ENCODE measurements at regions not wholly inside any gene's neighbourhood (a gene's known extent, or its start where the extent isn't known, plus 50 kb on each side); places are given as distances from the start of the nearest gene placed in this dataset.

DNA sequence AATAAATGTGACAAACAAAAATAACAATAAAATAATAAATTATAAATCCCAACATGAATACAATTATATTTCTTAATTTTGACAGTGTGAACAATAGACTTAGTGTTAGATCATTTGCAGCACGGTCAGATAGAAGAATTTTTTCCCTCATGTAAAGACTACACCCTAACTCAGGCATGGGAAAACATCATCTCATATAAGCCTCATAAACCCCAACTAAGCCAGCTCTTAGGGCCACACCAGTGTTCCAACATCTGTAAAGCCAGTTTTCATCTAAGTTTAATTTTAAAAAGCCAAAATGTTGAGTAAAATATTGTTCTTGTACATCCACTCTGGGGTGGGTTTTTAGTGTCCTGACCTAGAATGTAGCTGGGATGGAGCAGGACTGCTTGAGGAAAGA lies 167.4 kb downstream of the QRSL1 start (continued):
- TF ChIP-seq NRF1 (IDR thresholded peaks at IDR 0.05; ENCODE audit: low read depth, low read length) (no peak), FOXJ3 (CRISPR knock-in tag; IDR thresholded peaks at IDR 0.05) (no peak), RCOR1 (IDR thresholded peaks at IDR 0.05; ENCODE audit: low read length) (no peak), RFX5 (IDR thresholded peaks at IDR 0.05; ENCODE audit: low read length) (no peak), FOXM1 (IDR thresholded peaks at IDR 0.05; ENCODE audit: low read depth) (no peak)
- TF ChIP-seq, protein P1, sequence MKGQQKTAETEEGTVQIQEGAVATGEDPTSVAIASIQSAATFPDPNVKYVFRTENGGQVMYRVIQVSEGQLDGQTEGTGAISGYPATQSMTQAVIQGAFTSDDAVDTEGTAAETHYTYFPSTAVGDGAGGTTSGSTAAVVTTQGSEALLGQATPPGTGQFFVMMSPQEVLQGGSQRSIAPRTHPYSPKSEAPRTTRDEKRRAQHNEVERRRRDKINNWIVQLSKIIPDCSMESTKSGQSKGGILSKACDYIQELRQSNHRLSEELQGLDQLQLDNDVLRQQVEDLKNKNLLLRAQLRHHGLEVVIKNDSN (IDR thresholded peaks at IDR 0.05; ENCODE audit: borderline replicate concordance, low read depth), result no peak
- TF ChIP-seq, protein P2, sequence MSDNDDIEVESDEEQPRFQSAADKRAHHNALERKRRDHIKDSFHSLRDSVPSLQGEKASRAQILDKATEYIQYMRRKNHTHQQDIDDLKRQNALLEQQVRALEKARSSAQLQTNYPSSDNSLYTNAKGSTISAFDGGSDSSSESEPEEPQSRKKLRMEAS (IDR thresholded peaks at IDR 0.05; ENCODE audit: low read depth), result no peak

DNA sequence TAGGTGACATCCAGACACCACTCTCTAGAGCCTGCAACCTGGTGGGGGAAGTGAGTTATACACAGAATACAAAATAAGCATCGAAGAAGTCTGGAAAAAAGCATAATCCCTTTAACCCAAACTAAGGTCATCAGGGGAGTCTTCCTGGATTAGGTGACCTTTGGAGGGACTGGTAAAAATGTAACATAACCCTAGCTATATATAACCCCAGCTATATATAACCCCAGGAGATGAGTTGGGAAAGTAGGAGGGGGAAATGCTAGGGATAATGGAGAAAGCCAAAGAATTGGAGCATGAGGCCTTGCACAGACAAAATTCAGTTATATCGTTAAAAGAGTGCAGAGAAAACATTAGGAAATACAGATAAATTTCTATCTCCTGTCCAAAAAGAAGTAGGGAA lies 164.8 kb downstream of the QRSL1 start:
- no peak overlapping the region for H2AFZ ChIP-seq (ENCODE audit: low read depth)
- H3K27me3 ChIP-seq (ENCODE audit: insufficient read depth), result no peaks in the 10 kb centered on the region; the same call in 1 of the 2 replicates
- H3K79me2 ChIP-seq (ENCODE audit: insufficient read depth), result no peaks in the 10 kb centered on the region
- no peaks in the 10 kb centered on the region for H3K36me3 ChIP-seq (replicated peaks in 1 of 2; ENCODE audit: control insufficient read depth in 1 of 2, insufficient read depth in 2 of 2, low read length in 1 of 2)
- TF ChIP-seq EP300 (IDR thresholded peaks at IDR 0.05; ENCODE audit: borderline replicate concordance in 1 of 2, low read depth in 1 of 2, low read length in 1 of 2) (no peak), RAD21 (IDR thresholded peaks at IDR 0.05; ENCODE audit: low read length) (no peak), POLR2AphosphoS5 (IDR thresholded peaks at IDR 0.05; ENCODE audit: low read depth, low read length) (no peak), RFX5 (IDR thresholded peaks at IDR 0.05; ENCODE audit: low read length) (no peak), TCF12 (IDR thresholded peaks at IDR 0.05) (no peak), MEF2A (IDR thresholded peaks at IDR 0.05; ENCODE audit: borderline replicate concordance, low read depth) (no peak)
- TF ChIP-seq, protein P3, sequence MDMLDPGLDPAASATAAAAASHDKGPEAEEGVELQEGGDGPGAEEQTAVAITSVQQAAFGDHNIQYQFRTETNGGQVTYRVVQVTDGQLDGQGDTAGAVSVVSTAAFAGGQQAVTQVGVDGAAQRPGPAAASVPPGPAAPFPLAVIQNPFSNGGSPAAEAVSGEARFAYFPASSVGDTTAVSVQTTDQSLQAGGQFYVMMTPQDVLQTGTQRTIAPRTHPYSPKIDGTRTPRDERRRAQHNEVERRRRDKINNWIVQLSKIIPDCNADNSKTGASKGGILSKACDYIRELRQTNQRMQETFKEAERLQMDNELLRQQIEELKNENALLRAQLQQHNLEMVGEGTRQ (IDR thresholded peaks at IDR 0.05; ENCODE audit: borderline replicate concordance, low read depth, low read length), result no peak
- TF ChIP-seq, protein P4, sequence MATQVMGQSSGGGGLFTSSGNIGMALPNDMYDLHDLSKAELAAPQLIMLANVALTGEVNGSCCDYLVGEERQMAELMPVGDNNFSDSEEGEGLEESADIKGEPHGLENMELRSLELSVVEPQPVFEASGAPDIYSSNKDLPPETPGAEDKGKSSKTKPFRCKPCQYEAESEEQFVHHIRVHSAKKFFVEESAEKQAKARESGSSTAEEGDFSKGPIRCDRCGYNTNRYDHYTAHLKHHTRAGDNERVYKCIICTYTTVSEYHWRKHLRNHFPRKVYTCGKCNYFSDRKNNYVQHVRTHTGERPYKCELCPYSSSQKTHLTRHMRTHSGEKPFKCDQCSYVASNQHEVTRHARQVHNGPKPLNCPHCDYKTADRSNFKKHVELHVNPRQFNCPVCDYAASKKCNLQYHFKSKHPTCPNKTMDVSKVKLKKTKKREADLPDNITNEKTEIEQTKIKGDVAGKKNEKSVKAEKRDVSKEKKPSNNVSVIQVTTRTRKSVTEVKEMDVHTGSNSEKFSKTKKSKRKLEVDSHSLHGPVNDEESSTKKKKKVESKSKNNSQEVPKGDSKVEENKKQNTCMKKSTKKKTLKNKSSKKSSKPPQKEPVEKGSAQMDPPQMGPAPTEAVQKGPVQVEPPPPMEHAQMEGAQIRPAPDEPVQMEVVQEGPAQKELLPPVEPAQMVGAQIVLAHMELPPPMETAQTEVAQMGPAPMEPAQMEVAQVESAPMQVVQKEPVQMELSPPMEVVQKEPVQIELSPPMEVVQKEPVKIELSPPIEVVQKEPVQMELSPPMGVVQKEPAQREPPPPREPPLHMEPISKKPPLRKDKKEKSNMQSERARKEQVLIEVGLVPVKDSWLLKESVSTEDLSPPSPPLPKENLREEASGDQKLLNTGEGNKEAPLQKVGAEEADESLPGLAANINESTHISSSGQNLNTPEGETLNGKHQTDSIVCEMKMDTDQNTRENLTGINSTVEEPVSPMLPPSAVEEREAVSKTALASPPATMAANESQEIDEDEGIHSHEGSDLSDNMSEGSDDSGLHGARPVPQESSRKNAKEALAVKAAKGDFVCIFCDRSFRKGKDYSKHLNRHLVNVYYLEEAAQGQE (IDR thresholded peaks at IDR 0.05; ENCODE audit: low read depth, low read length), result no peak
- TF ChIP-seq, protein P5, sequence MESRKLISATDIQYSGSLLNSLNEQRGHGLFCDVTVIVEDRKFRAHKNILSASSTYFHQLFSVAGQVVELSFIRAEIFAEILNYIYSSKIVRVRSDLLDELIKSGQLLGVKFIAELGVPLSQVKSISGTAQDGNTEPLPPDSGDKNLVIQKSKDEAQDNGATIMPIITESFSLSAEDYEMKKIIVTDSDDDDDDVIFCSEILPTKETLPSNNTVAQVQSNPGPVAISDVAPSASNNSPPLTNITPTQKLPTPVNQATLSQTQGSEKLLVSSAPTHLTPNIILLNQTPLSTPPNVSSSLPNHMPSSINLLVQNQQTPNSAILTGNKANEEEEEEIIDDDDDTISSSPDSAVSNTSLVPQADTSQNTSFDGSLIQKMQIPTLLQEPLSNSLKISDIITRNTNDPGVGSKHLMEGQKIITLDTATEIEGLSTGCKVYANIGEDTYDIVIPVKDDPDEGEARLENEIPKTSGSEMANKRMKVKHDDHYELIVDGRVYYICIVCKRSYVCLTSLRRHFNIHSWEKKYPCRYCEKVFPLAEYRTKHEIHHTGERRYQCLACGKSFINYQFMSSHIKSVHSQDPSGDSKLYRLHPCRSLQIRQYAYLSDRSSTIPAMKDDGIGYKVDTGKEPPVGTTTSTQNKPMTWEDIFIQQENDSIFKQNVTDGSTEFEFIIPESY (IDR thresholded peaks at IDR 0.05; ENCODE audit: borderline replicate concordance, low read depth), result no peak
- H3K9me2 ChIP-seq, result no peaks in the 10 kb centered on the region
- WGBS (ENCODE audit: low lambda C conversion rate), result 31% methylated on average over 2 of the region's 2 CpGs
- no peak overlapping the region for H3K4me2 ChIP-seq
- DNase-seq, result no peak
- CTCF ChIA-PET, result interaction anchor here (0.7 kb wide), 1 partner anchor 183 kb away, joined by 4 read pairs; no protein-coding TSS in a partner anchor
- H3K4me1 ChIP-seq (ENCODE audit: control insufficient read depth in 1 of 2, insufficient read depth in 2 of 2, low read depth in 1 of 2, low read length in 1 of 2), result peaks cover 0 to 4% of the 10 kb centered on the region in 2 experiments; a peak in 1 of 4 replicates
- no peaks in the 10 kb centered on the region for H4K20me1 ChIP-seq (ENCODE audit: insufficient read depth)
- H3K27ac ChIP-seq (ENCODE audit: low read depth in 2 of 2, low read length in 1 of 2), result no peak overlapping the region
- POLR2A ChIA-PET, result no interaction called here
- H3F3A ChIP-seq (replicated peaks; ENCODE audit: insufficient read depth), result no peaks in the 10 kb centered on the region
- H3K9ac ChIP-seq, result no peak overlapping the region
- H3K9me3 ChIP-seq, result no peaks in the 10 kb centered on the region
- H3K4me3 ChIP-seq (ENCODE audit: low read depth in 2 of 2, low read length in 1 of 2), result no peak overlapping the region
